NCI-H2196 treated with DMSO at 0.1 percent for 48 hours (cell line): ENCODE measurements at regions not wholly inside any gene's neighbourhood (a gene's known extent, or its start where the extent isn't known, plus 50 kb on each side); places are given as distances from the start of the nearest gene placed in this dataset.

Experiments used
- DNase-seq: peaks from one replicate; lab custom pipeline; 2025; ENCODE audit not compliant: unreplicated experiment; lab: John Stamatoyannopoulos, UW

- DNase-seq, result no peak
These were observed 339.3 kb upstream of the SFSWAP start for GRCh38 chr12:131371401-131372170.

DNA sequence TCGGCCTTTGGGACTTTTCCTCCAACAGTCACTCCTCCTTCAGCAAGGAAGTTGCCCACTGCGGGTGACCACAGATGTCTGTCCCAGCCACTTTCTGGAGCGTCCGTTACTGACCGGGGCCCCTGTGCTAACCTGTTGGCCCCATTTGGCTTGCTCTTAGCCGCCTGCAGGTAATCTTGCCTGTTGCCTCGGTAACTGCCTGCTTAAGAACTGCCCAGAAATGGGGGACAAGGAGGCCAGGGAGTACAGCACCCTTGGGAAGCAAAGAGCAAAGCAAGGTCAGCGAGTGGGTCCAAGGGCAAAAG, 338.8 kb upstream of the SFSWAP start:
- no peak for DNase-seq

GRCh38 chr12:131372706-131373195, 338.1 kb upstream of the SFSWAP start:
- DNase-seq, result no peak

DNA sequence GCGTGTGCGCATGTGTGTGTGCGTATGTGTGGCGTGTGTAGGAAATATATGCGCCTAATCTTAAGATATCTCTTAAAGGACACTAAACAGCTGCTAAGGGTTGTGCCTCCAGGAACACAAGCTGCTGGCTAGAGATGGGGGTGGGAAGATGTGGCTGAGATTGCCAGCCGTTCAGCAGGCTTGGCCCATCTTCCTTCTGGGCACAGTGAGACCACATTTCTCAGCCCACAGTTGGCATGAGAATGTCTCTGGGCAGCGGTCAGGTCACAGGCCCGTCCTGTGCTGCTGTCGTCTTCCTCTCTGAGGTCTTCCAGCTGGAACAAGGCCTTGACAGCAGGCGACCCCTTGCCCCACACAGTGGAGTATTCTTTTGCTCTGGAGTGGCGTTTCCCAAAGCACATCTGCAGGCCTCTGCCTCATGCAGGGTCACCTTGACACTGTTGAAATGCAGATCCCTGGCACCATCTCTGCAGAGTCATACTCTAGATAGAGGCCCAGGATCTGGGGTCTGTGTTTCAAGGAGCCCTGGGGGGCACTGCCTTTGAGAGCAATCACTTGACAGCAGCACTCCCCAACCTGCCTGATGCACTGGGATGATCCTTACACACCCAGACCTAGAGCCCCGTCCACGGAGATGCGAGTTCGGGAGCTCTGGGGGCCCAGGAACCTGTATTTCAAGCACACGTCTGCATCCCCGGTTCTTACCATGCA, 335.5 kb upstream of the SFSWAP start:
- DNase-seq, result no peak

DNA sequence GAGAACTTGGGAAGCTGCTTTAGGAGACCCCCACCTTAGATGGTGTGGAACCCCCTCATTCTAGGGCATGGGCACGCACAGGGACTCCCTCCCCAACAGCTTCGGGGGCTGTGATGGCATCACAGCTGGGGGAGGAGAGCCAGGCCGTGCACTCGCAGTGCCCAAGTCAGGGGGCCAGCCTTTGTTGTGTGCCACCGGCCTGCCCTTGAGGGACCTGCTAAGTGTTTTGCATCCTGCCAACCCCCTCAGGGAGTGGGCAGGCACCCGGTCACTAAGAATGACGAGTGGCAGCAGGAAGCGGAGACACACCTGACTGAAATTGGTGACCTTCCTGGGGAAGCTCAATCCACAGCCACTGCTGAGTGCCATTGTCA, 334.9 kb upstream of the SFSWAP start:
- DNase-seq, result no peak

DNA sequence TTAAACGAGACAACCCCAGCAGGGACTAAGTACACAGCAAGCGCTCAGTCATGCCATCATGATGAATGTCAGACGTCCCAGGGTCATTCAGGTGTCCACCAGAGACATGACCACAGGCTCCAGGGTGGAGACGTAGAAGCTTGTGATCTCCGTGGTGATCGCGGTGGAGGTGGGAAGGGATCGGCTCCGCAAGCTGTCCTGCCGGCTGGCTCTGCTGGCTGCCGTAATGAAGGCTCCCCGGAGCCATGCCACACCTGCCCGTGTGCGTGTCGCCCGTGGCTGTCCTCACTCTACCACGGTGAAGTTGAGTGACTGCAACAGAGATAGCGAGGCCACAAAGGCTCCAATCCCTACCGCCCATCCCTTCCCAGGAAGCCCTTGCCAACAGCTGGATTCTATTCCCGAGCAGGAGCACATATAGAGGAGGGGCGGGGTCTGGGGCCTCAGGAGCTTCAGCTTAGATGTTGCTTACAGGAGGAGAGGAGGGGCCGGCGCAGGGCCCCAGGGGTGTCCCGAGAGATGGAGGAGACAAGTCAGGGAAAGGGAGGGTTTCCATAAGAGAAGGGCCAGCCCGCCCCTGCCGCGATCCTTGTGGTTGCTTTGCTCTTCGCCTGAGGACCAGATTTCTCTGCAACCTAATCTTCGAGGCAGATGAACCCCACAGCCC, 332.6 kb upstream of the SFSWAP start:
- no peak for DNase-seq

DNA sequence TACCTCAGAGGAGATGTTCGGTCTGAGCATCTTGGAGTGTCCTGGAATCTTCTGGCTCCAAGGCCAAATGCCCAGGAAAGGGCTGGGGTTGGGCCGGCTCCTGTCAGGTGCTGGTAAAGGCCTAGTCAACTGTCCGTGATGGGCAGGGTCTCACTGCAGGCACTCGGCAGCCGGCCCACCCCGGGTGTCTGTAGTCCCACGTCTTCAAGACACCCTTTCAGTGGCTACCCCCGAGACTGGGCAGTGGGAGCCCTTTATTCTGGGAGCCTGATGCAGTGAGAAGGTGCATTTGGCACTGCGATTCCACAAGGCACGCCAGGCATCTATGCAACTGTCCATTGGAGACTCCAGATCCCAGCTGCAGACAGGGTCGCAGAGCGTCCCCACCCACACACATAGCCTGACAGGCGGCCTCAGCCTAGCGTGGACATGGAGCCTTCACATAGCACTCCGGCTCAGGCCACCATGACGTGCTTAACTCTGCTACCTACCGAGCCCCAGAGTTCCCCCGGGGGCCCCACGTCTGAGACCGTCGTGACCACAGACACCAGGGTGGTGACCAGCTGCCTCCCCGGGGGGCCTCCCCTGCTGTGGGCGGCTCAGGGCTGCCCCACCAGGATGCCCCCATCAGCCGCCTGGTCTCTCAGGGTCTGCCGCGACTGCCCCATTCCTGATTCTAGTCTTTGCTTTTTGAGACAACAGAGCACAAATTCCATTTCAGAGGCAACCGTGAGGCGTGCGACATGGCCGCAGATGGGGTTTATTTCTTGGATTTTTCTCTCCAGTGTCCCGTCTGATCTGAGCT, 331.8 kb upstream of the SFSWAP start:
- DNase-seq, result no peak

- DNase-seq, result no peak
These were observed 331.2 kb upstream of the SFSWAP start for GRCh38 chr12:131379738-131380137.

- no peak for DNase-seq
These were observed 330.5 kb upstream of the SFSWAP start for GRCh38 chr12:131380220-131380964.

GRCh38 chr12:131380965-131381705, 329.8 kb upstream of the SFSWAP start:
- DNase-seq, result no peak

- DNase-seq, result no peak
These were observed 329.0 kb upstream of the SFSWAP start for GRCh38 chr12:131381716-131382430.

- DNase-seq, result no peak
These were observed 327.6 kb upstream of the SFSWAP start for GRCh38 chr12:131383291-131383690.

GRCh38 chr12:131383741-131384543, 326.9 kb upstream of the SFSWAP start:
- no peak for DNase-seq

GRCh38 chr12:131384544-131384855, 326.4 kb upstream of the SFSWAP start:
- no peak for DNase-seq

DNA sequence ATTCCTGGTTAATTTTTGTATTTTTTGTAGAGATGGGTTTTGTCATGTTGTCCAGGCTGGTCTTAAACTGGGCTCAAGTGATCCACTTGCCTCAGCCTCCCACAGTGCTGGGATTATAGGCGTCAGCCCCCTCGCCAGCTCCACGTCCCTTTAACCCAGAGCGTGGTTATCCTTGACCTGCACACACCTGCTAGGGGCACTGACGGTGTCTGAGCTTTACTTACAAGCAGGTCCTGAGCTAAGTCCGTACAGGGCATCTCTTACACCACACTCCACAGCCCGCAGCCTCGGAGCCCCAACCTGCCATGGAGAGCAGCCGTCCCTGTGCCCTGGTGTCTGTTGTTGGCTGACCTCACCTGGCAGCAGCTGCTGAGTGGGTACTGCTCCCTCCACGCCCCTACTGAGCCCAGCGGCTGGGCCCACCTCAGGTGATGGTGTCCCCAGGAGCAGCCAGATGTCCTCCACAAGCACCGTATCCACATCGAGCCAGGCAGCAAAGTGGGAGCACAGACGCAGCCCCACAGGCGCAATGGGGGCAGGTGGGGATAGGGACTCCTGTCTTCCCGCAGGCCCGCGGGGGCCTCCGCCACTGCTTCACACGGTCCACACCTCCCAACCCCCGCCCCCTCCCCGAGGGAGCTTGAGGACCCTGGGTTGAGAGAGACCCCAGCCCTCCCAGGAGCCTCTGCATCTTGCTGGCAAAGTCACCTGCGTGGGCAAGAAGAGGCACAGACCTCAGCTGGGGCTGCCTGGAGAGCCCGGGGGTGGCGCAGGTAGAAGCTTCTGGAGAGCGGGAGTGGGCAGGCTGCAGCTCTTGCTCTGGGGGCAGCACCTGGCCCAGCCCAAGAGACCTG, 325.4 kb upstream of the SFSWAP start:
- DNase-seq, result no peak

DNA sequence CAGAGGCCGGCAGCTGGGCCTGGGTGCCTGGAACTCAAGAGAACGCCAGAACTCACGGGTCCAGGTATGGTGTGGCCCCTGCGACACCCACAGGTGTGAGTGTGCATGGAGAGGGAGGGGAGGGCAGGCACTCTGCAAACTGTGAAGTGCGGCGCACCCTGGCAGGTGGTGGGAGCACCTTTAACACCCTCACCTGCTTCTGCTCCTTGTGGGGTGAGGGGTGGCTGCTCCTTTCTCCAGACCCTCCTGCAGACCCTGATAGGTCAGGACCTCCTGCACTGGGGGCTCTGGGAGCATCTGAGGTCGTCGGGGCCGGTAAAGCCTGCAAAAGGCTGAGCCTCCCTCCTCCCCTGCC, 324.7 kb upstream of the SFSWAP start:
- no peak for DNase-seq

DNA sequence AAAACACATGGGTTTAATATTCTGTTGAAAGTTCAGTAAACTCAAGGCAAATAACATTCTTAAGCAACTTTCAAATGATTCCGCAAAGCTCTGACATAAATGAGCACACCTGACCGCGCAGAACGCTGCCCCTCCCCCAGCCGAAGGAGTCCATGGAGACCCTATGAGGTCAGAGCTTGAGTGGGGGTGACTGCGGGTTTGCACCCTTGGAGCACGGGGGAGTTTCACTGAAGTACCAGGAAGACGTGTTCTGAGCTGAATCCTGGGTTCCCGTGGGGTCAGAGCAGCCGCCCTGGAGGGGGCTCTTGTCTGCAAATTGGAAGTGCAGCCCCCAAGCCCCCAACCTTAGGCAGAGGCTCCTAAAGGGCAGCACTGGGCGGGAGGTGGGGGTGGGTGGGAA, 324.1 kb upstream of the SFSWAP start:
- no peak for DNase-seq
